GM23248 (cell line): ENCODE measurements at regions not wholly inside any gene's neighbourhood (a gene's known extent, or its start where the extent isn't known, plus 50 kb on each side); places are given as distances from the start of the nearest gene placed in this dataset.

ENCODE experiments used
- EZH2 ChIP-seq: fragments of 200-600 bp; sonication (generic); IDR thresholded peaks from 2 replicates; pipeline ENCODE4 v1.6.1; 2018; ENCODE audit warnings: antibody characterized with exemption, mild to moderate bottlenecking; ENCODE audit not compliant: insufficient read depth, poor library complexity, severe bottlenecking
- EZH2phosphoT487 ChIP-seq: fragments of 200-600 bp; sonication (generic); IDR thresholded peaks from 2 replicates; pipeline ENCODE4 v1.6.1; 2018; ENCODE audit warnings: antibody characterized with exemption, moderate library complexity, mild to moderate bottlenecking, low read depth; ENCODE audit not compliant: insufficient read depth

DNA sequence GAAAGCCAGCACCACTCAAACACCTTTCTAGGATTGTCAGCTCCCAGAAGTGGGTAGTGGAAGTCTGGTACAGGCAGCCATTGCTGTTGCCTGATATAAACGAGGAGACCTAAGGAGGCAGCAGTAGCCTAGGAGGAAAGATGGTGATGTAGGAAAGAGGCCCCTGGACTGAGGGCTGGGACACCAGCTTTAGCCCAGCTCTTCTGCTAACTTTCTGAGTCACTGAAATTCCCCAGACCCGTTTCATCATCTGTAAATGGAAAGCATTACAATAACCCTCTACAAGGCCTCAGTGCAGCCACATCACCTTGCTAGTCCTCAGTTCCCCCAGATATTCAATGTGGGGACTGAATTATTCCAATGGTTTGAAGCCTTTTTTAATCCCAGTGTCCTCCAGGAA lies 336.5 kb downstream of the TNS1 start:
- TF ChIP-seq EZH2phosphoT487, result no peak
- TF ChIP-seq EZH2, result no peak
